ENCODE measurements at regions not wholly inside any gene's neighbourhood (a gene's known extent, or its start where the extent isn't known, plus 50 kb on each side); places are given as distances from the start of the nearest gene placed in this dataset.

- Mint-ChIP-seq H3K9me3 (peaks cover 14% of the 10 kb centered on the region), H3K36me3 (ENCODE audit: low read depth) (no peaks in the 10 kb centered on the region), H3K4me3 (no peak overlapping the region), H3K27ac (no peak overlapping the region), H3K27me3 (no peaks in the 10 kb centered on the region), H3K4me1 (ENCODE audit: low read depth) (no peaks in the 10 kb centered on the region)
- no peaks in the 10 kb centered on the region for H3K36me3 ChIP-seq (ENCODE audit: insufficient read depth, low read length)
- CTCF ChIA-PET, result no interaction called here
- intact Hi-C loops (cut with DNase I, micrococcal nuclease), result no loop called here
- peaks cover 0 to 2% of the 10 kb centered on the region in 2 experiments for H3K9me3 ChIP-seq (ENCODE audit: control insufficient read depth in 1 of 2, insufficient read depth in 1 of 2, low read length in 2 of 2)
- DNase-seq (no peak), ATAC-seq (ENCODE audit: poor library complexity) (no peak)
- no peak for TF ChIP-seq CTCF (IDR thresholded peaks at IDR 0.05)
- no peak overlapping the region for H3K4me3 ChIP-seq (ENCODE audit: low read length)
- H3K4me1 ChIP-seq (ENCODE audit: insufficient read depth, low read length), result no peaks in the 10 kb centered on the region
- H3K27me3 ChIP-seq (ENCODE audit: control insufficient read depth in 1 of 2, insufficient read depth in 2 of 2, low read length in 2 of 2), result no peaks in the 10 kb centered on the region
- POLR2A ChIA-PET, result no interaction called here
- no peak overlapping the region for H3K27ac ChIP-seq (ENCODE audit: low read depth in 1 of 2, low read length in 2 of 2)
Measured at GRCh38 chr5:27402828-27403227, 364.4 kb upstream of the CDH9 start.

- intact Hi-C loops (cut with DNase I, micrococcal nuclease), result no loop called here
- H3K9me3 Mint-ChIP-seq, result peaks cover 5% of the 10 kb centered on the region
- TF ChIP-seq CTCF (IDR thresholded peaks at IDR 0.05), result no peak
- CTCF ChIA-PET, result no interaction called here
- no peak for DNase-seq
- ATAC-seq (ENCODE audit: poor library complexity), result no peak
- no peak overlapping the region for H3K4me3 Mint-ChIP-seq
- no peaks in the 10 kb centered on the region for H3K27me3 Mint-ChIP-seq
- H3K27me3 ChIP-seq (ENCODE audit: control insufficient read depth in 1 of 2, insufficient read depth in 2 of 2, low read length in 2 of 2), result no peaks in the 10 kb centered on the region
- no peak overlapping the region for H3K27ac ChIP-seq (ENCODE audit: low read depth in 1 of 2, low read length in 2 of 2)
- no peaks in the 10 kb centered on the region for H3K36me3 ChIP-seq (ENCODE audit: insufficient read depth, low read length)
- no peak overlapping the region for H3K27ac Mint-ChIP-seq
- H3K4me1 ChIP-seq (ENCODE audit: insufficient read depth, low read length), result no peaks in the 10 kb centered on the region
- no peaks in the 10 kb centered on the region for H3K9me3 ChIP-seq (ENCODE audit: control insufficient read depth in 1 of 2, insufficient read depth in 1 of 2, low read length in 2 of 2)
- no peaks in the 10 kb centered on the region for H3K36me3 Mint-ChIP-seq (ENCODE audit: low read depth)
- H3K4me3 ChIP-seq (ENCODE audit: low read length), result no peak overlapping the region
- H3K4me1 Mint-ChIP-seq (ENCODE audit: low read depth), result no peaks in the 10 kb centered on the region
- POLR2A ChIA-PET, result no interaction called here
Measured at GRCh38 chr5:27396998-27397397, 358.6 kb upstream of the CDH9 start.

GRCh38 chr5:27392716-27393115 lies 354.3 kb upstream of the CDH9 start:
- no peaks in the 10 kb centered on the region for H3K9me3 ChIP-seq (ENCODE audit: control insufficient read depth in 1 of 2, insufficient read depth in 1 of 2, low read length in 2 of 2)
- POLR2A ChIA-PET, result no interaction called here
- no peaks in the 10 kb centered on the region for H3K4me1 ChIP-seq (ENCODE audit: insufficient read depth, low read length)
- H3K27me3 ChIP-seq (ENCODE audit: control insufficient read depth in 1 of 2, insufficient read depth in 2 of 2, low read length in 2 of 2), result no peaks in the 10 kb centered on the region
- DNase-seq, result no peak
- Mint-ChIP-seq H3K27me3 (no peaks in the 10 kb centered on the region), H3K9me3 (no peaks in the 10 kb centered on the region), H3K4me3 (no peak overlapping the region), H3K4me1 (ENCODE audit: low read depth) (no peaks in the 10 kb centered on the region), H3K27ac (no peak overlapping the region), H3K36me3 (ENCODE audit: low read depth) (no peaks in the 10 kb centered on the region)
- ATAC-seq (ENCODE audit: poor library complexity), result no peak
- no peaks in the 10 kb centered on the region for H3K36me3 ChIP-seq (ENCODE audit: insufficient read depth, low read length)
- H3K27ac ChIP-seq (ENCODE audit: low read depth in 1 of 2, low read length in 2 of 2), result no peak overlapping the region
- no peak overlapping the region for H3K4me3 ChIP-seq (ENCODE audit: low read length)
- CTCF ChIA-PET, result no interaction called here
- no peak for TF ChIP-seq CTCF (IDR thresholded peaks at IDR 0.05)
- intact Hi-C loops (cut with DNase I, micrococcal nuclease), result no loop called here

All from CD4-positive, alpha-beta T cell (primary cell).